Ascending aorta (tissue), 2 donors: ENCODE measurements at regions not wholly inside any gene's neighbourhood (a gene's known extent, or its start where the extent isn't known, plus 50 kb on each side); places are given as distances from the start of the nearest gene placed in this dataset.

ENCODE experiments used
- DNase-seq, 2 donors: peaks; one replicate each; pipeline ENCODE4 v3.0.0-alpha.2; 2019; ENCODE audit warnings: low spot score in 2 of 2
- H3K27ac ChIP-seq, 2 donors: fragments of 200-600 bp; sonication (generic); one replicate each; pipeline ENCODE4 v1.5.1; 2016 to 2017; ENCODE audit warnings: mild to moderate bottlenecking in 1 of 2
- H3K27me3 ChIP-seq: fragments of 200-600 bp; sonication (generic); one replicate; pipeline ENCODE4 v1.5.1; 2017
- H3K36me3 ChIP-seq, 2 donors: fragments of 200-600 bp; sonication (generic); one replicate each; pipeline ENCODE4 v1.5.1; 2016
- H3K4me1 ChIP-seq, 2 donors: fragments of 200-600 bp; sonication (generic); one replicate each; pipeline ENCODE4 v1.5.1; 2016 to 2017; ENCODE audit warnings: mild to moderate bottlenecking in 1 of 2
- H3K4me3 ChIP-seq, 2 donors: fragments of 200-600 bp; sonication (generic); one replicate each; pipeline ENCODE4 v1.5.1; 2016 to 2017; ENCODE audit warnings: mild to moderate bottlenecking in 1 of 2
- H3K9me3 ChIP-seq, 2 donors: fragments of 200-600 bp; sonication (generic); one replicate each; pipeline ENCODE4 v1.5.1; 2016
- intact Hi-C: fragments of 100-400 bp; cut with DNase I; formaldehyde crosslinking; loops from one replicate; pipeline ENCODE4 v1.15.1; 2023
- TF ChIP-seq, protein P1 (sequence below), 3 experiments: fragments of 200-600 bp in 2 of 3; fragments of 450-650 bp in 1 of 3; sonication (generic) in 2 of 3; IDR thresholded peaks; one replicate each; pipeline ENCODE4 v1.5.1; 2016 to 2019; ENCODE audit warnings: antibody characterized with exemption in 3 of 3, mild to moderate bottlenecking in 1 of 3, moderate library complexity in 1 of 3

DNA sequence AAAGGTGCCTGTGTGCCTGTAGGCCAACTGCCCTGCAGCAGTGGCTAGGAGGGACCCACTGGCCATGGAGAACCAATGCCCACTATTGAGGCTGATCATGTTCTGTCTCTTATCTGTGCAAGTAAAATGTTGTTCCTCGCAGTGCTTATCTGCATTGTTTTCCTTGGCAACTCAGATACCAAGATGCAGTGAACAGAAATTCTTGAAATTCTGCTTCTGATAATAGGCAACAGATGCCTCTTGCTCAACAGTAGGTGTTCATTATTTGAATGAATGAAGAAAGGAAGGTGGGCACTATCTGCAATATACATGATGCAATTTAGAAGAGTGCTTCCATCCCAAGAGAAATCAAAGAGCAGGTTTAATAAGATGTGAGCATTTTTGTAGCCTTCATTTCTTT, 232.2 kb downstream of the NUAK1 start:
- H3K4me3 ChIP-seq = no peak overlapping the region

DNA sequence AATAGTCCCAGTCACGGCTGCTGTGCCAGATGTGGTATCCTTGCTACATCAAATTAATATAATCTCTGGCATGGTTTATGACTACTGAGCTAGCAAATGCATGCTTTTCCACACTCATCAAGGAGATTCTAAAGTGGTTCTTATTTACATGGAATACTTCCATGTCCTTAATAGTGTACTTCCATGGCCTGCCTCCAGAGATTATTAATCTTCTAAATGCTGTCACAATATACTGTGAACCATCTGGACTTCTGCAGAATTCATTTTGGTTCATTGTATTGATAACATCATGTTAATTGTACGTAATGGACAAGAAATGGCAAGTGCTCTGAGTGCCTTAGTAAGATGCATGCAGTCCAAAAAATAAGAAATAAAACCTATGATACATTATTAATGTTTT, 230.8 kb downstream of the NUAK1 start:
- H3K4me1 ChIP-seq = no peaks in the 10 kb centered on the region
- intact Hi-C loops = no loop called here
- no peaks in the 10 kb centered on the region for H3K27me3 ChIP-seq
- H3K36me3 ChIP-seq = no peaks in the 10 kb centered on the region
- no peak overlapping the region for H3K4me3 ChIP-seq
- H3K27ac ChIP-seq = no peak overlapping the region
- TF ChIP-seq, protein P1, sequence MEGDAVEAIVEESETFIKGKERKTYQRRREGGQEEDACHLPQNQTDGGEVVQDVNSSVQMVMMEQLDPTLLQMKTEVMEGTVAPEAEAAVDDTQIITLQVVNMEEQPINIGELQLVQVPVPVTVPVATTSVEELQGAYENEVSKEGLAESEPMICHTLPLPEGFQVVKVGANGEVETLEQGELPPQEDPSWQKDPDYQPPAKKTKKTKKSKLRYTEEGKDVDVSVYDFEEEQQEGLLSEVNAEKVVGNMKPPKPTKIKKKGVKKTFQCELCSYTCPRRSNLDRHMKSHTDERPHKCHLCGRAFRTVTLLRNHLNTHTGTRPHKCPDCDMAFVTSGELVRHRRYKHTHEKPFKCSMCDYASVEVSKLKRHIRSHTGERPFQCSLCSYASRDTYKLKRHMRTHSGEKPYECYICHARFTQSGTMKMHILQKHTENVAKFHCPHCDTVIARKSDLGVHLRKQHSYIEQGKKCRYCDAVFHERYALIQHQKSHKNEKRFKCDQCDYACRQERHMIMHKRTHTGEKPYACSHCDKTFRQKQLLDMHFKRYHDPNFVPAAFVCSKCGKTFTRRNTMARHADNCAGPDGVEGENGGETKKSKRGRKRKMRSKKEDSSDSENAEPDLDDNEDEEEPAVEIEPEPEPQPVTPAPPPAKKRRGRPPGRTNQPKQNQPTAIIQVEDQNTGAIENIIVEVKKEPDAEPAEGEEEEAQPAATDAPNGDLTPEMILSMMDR (IDR thresholded peaks at IDR 0.05) = no peak
- H3K9me3 ChIP-seq = no peaks in the 10 kb centered on the region
- no peak for DNase-seq

More for the DNA sequence above, 232.2 kb downstream of the NUAK1 start:
- Histone ChIP-seq H3K27ac (no peak overlapping the region), H3K9me3 (no peaks in the 10 kb centered on the region), H3K36me3 (no peaks in the 10 kb centered on the region), H3K4me1 (no peaks in the 10 kb centered on the region), H3K27me3 (no peaks in the 10 kb centered on the region)
- no peak for DNase-seq
- TF ChIP-seq, protein P1 (IDR thresholded peaks at IDR 0.05) = no peak
- intact Hi-C loops = no loop called here

DNA sequence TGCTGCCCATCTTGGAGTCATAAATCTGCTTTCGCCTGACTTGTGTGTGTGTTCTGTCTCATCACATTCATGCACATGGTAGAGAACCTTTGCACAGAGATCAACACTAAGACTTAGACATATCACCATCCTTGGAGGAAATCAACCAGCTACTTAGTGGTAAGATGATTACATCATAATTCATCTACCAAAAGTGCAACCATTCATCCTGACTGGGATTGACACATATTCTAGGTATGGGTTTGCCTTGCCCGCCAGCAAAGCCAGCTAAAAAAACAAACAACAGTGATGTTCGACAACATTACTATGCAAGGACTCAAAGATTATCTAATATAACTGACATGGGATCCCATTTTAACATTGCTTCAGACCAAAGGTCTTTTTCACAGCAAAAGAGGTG, 228.7 kb downstream of the NUAK1 start:
- no peaks in the 10 kb centered on the region for H3K4me1 ChIP-seq
- H3K4me3 ChIP-seq = no peak overlapping the region
- no peak for DNase-seq
- H3K9me3 ChIP-seq = no peaks in the 10 kb centered on the region
- H3K27me3 ChIP-seq = no peaks in the 10 kb centered on the region
- TF ChIP-seq, protein P1 (IDR thresholded peaks at IDR 0.05) = no peak
- H3K27ac ChIP-seq = no peak overlapping the region
- intact Hi-C loops = no loop called here
- H3K36me3 ChIP-seq = no peaks in the 10 kb centered on the region

DNA sequence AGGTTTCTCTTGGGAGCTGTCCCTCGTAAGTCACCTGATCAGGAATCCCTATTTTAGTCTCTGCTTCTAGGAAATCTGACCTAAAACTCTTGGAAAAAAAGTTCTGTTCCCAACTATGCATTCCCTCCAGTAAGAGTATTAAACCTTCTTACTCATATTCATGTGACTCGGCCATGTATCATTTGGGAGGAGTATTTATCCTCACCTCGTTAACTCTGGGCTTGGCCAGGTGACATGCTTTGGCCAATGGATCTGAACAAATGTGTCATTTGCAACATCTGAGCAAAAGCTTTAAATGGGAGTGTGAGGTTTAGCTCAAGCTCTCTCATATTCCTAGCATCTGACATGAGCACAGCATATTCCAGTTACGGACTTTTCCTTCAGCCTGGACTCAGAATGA, 226.8 kb downstream of the NUAK1 start:
- intact Hi-C loops = no loop called here
- TF ChIP-seq, protein P1 (IDR thresholded peaks at IDR 0.05) = no peak
- Histone ChIP-seq H3K27me3 (no peaks in the 10 kb centered on the region), H3K4me1 (no peaks in the 10 kb centered on the region), H3K27ac (no peak overlapping the region), H3K4me3 (no peak overlapping the region), H3K36me3 (no peaks in the 10 kb centered on the region), H3K9me3 (no peaks in the 10 kb centered on the region)
- no peak for DNase-seq

DNA sequence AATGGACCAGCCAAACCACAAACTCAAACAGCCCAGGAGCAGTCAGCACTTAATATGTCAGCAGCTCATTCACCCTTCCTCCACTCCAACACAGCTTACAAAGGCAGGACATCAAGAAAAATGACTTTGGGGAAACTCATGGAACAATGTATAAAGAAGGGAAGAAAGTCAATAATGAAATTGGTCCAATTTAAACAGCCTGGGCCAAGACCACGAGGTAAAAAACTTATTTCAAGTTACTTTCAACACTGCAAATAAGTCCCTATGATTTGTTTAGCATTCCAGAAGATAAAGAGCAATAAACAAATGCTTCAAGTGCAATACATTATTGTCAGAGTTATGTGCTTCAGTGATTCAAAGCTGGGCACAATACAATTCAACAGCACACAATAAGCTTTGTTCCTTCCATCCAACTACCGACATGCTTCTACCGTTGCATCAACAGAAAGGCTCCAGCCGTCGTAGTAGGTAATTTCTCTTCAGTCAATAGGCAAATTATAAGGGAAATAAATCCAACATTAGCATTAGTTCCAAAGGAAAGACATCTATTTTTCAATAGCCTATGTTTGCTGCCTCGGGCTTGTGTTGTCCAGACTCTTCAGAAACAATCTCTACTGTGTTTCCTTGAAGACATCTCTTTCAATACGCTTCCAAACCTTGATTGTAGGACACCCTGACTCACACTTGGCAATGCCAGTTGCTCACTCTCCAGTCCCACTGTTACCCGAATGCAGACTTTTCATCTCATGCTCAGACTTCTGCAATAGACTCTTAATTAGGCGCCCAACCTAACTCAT, 225.7 kb downstream of the NUAK1 start:
- intact Hi-C loops = no loop called here
- Histone ChIP-seq H3K27me3 (no peaks in the 10 kb centered on the region), H3K27ac (no peak overlapping the region), H3K9me3 (no peaks in the 10 kb centered on the region), H3K4me3 (no peak overlapping the region), H3K4me1 (no peaks in the 10 kb centered on the region), H3K36me3 (no peaks in the 10 kb centered on the region)
- no peak for DNase-seq
- TF ChIP-seq, protein P1 (IDR thresholded peaks at IDR 0.05) = no peak
